ENCODE measurements at regions not wholly inside any gene's neighbourhood (a gene's known extent, or its start where the extent isn't known, plus 50 kb on each side); places are given as distances from the start of the nearest gene placed in this dataset.
"Not testable (repeated sequence)": the region's sequence is repeated elsewhere in the genome, so short reads cannot be mapped to it uniquely, and the experiment has no call there.

GRCh38 chr11:71707083-71707482 is 124.4 kb upstream of the KRTAP5-11 start:
- TF ChIP-seq, protein P1, sequence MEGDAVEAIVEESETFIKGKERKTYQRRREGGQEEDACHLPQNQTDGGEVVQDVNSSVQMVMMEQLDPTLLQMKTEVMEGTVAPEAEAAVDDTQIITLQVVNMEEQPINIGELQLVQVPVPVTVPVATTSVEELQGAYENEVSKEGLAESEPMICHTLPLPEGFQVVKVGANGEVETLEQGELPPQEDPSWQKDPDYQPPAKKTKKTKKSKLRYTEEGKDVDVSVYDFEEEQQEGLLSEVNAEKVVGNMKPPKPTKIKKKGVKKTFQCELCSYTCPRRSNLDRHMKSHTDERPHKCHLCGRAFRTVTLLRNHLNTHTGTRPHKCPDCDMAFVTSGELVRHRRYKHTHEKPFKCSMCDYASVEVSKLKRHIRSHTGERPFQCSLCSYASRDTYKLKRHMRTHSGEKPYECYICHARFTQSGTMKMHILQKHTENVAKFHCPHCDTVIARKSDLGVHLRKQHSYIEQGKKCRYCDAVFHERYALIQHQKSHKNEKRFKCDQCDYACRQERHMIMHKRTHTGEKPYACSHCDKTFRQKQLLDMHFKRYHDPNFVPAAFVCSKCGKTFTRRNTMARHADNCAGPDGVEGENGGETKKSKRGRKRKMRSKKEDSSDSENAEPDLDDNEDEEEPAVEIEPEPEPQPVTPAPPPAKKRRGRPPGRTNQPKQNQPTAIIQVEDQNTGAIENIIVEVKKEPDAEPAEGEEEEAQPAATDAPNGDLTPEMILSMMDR (CRISPR knock-in tag; IDR thresholded peaks at IDR 0.05), result not testable (repeated sequence)
- TF ChIP-seq TCF7 (IDR thresholded peaks at IDR 0.05; ENCODE audit: low read depth); ETV6 (CRISPR knock-in tag; conservative IDR thresholded peaks at IDR 0.05); MTA1 (CRISPR knock-in tag; IDR thresholded peaks at IDR 0.05; ENCODE audit: borderline replicate concordance); GTF2F1 (IDR thresholded peaks at IDR 0.05; ENCODE audit: low read length); POLR2AphosphoS5 (IDR thresholded peaks at IDR 0.05; ENCODE audit: low read depth, low read length); YY1 (IDR thresholded peaks at IDR 0.05; ENCODE audit: insufficient read depth, insufficient replicate concordance, low read depth, low read length); SIN3A (IDR thresholded peaks at IDR 0.05; ENCODE audit: borderline replicate concordance, low read depth, low read length); ARID4A (CRISPR knock-in tag; IDR thresholded peaks at IDR 0.05; ENCODE audit: borderline replicate concordance): not testable (repeated sequence)

Data from HepG2 (cell line).